ENCODE measurements at regions not wholly inside any gene's neighbourhood (a gene's known extent, or its start where the extent isn't known, plus 50 kb on each side); places are given as distances from the start of the nearest gene placed in this dataset.
"Not testable (repeated sequence)": the region's sequence is repeated elsewhere in the genome, so short reads cannot be mapped to it uniquely, and the experiment has no call there.

DNA sequence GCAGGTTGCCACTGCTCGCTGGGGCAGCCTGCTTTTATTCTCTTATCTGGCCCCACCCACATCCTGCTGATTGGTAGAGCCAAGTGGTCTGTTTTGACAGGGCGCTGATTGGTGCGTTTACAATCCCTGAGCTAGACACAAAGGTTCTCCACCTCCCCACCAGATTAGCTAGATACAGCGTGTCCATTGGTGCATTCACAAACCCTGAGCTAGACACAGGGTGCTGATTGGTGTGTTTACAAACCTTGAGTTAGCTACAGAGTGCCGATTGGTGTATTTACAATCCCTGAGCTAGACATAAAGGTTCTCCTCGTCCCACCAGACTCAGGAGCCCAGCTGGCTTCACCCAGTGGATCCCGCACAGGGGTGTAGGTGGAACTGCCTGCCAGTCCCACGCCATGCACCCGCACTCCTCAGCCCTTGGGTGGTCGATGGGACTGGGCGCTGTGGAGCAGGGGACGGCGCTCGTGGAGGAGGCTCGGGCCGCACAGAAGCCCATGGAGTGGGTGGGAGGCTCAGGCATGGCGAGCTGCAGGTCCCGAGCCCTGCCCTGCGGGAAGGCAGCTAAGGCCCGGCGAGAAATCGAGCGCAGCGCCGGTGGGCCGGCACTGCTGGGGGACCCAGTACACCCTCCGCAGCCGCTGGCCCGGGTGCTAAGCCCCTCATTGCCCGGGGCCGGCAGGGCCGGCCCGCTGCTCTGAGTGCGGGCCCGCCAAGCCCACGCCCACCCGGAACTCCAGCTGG is 1526.2 kb downstream of the SI start:
- intact Hi-C loops (cut with DNase I); H3K4me1 ChIP-seq (ENCODE audit: control insufficient read depth, insufficient read depth, low read length); ATAC-seq; H3K27me3 ChIP-seq (ENCODE audit: control insufficient read depth, insufficient read depth); H3K9me3 ChIP-seq (ENCODE audit: control insufficient read depth, low read length); H3K27ac ChIP-seq (ENCODE audit: low read length); H3K4me3 ChIP-seq (ENCODE audit: low read length): not testable (repeated sequence)
- 90% methylated on average over 30 of the region's 37 CpGs for WGBS
- DNase-seq, result peak in 1 of 3 donors; percentile 21

GRCh38 chr3:163548015-163548414 is 1530.3 kb downstream of the SI start:
- WGBS, result 72% methylated on average over 1 of the region's 1 CpG
- H3K27me3 ChIP-seq (ENCODE audit: control insufficient read depth, insufficient read depth), result no peaks in the 10 kb centered on the region
- H3K4me1 ChIP-seq (ENCODE audit: control insufficient read depth, insufficient read depth, low read length), result no peaks in the 10 kb centered on the region
- no peaks in the 10 kb centered on the region for H3K9me3 ChIP-seq (ENCODE audit: control insufficient read depth, low read length)
- no peak for DNase-seq
- ATAC-seq, result no peak
- no peak overlapping the region for H3K4me3 ChIP-seq (ENCODE audit: low read length)
- intact Hi-C loops (cut with DNase I), result no loop called here
- no peak overlapping the region for H3K27ac ChIP-seq (ENCODE audit: low read length)

- Histone ChIP-seq H3K9me3 (ENCODE audit: control insufficient read depth, low read length) (no peaks in the 10 kb centered on the region), H3K4me3 (ENCODE audit: low read length) (no peak overlapping the region), H3K27me3 (ENCODE audit: control insufficient read depth, insufficient read depth) (no peaks in the 10 kb centered on the region), H3K4me1 (ENCODE audit: control insufficient read depth, insufficient read depth, low read length) (no peaks in the 10 kb centered on the region), H3K27ac (ENCODE audit: low read length) (no peak overlapping the region)
- intact Hi-C loops (cut with DNase I), result no loop called here
- 54% methylated on average over 3 of the region's 3 CpGs for WGBS
- DNase-seq (no peak), ATAC-seq (no peak)
Measured at GRCh38 chr3:163547014-163547685, 1531.1 kb downstream of the SI start.

DNA sequence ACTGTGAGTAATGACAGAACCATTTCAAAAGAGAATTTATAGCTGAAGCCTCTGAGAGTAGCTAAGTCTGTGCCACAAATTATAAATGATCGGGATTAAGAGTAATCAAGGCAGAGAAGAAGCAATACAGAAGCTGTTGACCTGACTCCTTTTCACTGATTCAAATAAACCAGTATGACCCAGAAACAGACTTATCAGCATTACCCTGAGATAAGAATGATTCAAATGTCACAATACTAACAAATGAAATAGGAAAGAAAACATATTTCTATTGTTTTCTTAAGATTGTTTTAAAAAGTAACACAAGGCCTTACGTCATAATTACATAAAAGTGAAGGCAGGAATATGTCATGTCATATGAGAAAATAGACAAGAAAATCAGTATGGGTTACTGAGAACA is 1534.6 kb downstream of the SI start:
- Histone ChIP-seq H3K4me3 (ENCODE audit: low read length) (no peak overlapping the region), H3K27ac (ENCODE audit: low read length) (no peak overlapping the region), H3K4me1 (ENCODE audit: control insufficient read depth, insufficient read depth, low read length) (no peaks in the 10 kb centered on the region), H3K27me3 (ENCODE audit: control insufficient read depth, insufficient read depth) (no peaks in the 10 kb centered on the region), H3K9me3 (ENCODE audit: control insufficient read depth, low read length) (no peaks in the 10 kb centered on the region)
- intact Hi-C loops (cut with DNase I), result no loop called here
- ATAC-seq, result no peak
- no peak for DNase-seq
- WGBS, result 54% methylated on average over 2 of the region's 2 CpGs

- DNase-seq (no peak), ATAC-seq (no peak)
- intact Hi-C loops (cut with DNase I), result no loop called here
Measured at GRCh38 chr3:163541629-163542028, 1536.7 kb downstream of the SI start.

DNA sequence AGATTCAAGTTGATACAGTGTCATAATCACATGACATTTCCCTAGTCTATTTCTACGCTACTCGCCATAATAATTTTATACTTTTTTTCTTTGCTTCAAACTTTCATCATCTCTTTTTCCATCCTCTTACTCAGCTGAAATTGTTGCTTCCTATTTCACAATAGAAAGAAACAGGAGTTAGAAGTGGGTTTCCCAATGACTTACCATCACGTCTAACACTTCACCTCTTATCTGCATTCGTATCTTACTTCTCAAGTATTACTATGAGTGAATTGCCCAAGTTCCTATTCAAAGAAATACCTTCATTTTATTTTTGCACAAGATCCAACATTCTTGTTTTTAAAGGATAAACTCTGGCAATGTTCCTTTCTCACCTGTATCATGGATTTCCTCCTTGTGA is 1539.9 kb downstream of the SI start:
- ATAC-seq (no peak), DNase-seq (no peak)
- 89% methylated on average over 4 of the region's 4 CpGs for WGBS
- Histone ChIP-seq H3K9me3 (ENCODE audit: control insufficient read depth, low read length) (no peaks in the 10 kb centered on the region), H3K27me3 (ENCODE audit: control insufficient read depth, insufficient read depth) (no peaks in the 10 kb centered on the region), H3K27ac (ENCODE audit: low read length) (no peak overlapping the region), H3K4me3 (ENCODE audit: low read length) (no peak overlapping the region), H3K4me1 (ENCODE audit: control insufficient read depth, insufficient read depth, low read length) (no peaks in the 10 kb centered on the region)
- intact Hi-C loops (cut with DNase I), result no loop called here

More at GRCh38 chr3:163541629-163542028, 1536.7 kb downstream of the SI start:
- Histone ChIP-seq H3K4me3 (ENCODE audit: low read length) (no peak overlapping the region), H3K27me3 (ENCODE audit: control insufficient read depth, insufficient read depth) (no peaks in the 10 kb centered on the region), H3K9me3 (ENCODE audit: control insufficient read depth, low read length) (no peaks in the 10 kb centered on the region), H3K27ac (ENCODE audit: low read length) (no peak overlapping the region), H3K4me1 (ENCODE audit: control insufficient read depth, insufficient read depth, low read length) (no peaks in the 10 kb centered on the region)
- WGBS, result 63% methylated on average over 1 of the region's 1 CpG

DNA sequence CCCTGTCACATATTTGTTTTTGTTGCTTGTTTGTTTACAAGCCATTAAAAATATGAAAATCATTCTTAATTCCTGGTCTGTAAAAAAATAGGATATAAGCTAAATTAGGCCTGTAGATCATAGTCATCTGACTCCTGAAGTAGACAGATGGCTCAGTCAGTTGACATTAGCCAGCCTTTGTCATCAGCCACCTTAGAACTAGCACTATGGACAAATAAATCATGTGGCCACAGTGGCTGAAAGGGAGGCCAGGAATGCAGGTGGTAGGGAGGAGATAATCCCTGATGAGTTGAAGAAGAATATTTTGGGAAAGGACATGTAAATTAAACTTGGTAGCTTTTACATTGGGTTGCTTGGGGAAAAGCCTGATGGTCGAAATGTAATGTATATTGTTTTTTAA is 1544.9 kb downstream of the SI start:
- Histone ChIP-seq H3K9me3 (ENCODE audit: control insufficient read depth, low read length) (no peaks in the 10 kb centered on the region), H3K27ac (ENCODE audit: low read length) (no peak overlapping the region), H3K4me3 (ENCODE audit: low read length) (no peak overlapping the region), H3K4me1 (ENCODE audit: control insufficient read depth, insufficient read depth, low read length) (no peaks in the 10 kb centered on the region), H3K27me3 (ENCODE audit: control insufficient read depth, insufficient read depth) (no peaks in the 10 kb centered on the region)
- WGBS, result 75% methylated on average over 1 of the region's 1 CpG
- DNase-seq (no peak), ATAC-seq (no peak)
- intact Hi-C loops (cut with DNase I), result no loop called here

DNA sequence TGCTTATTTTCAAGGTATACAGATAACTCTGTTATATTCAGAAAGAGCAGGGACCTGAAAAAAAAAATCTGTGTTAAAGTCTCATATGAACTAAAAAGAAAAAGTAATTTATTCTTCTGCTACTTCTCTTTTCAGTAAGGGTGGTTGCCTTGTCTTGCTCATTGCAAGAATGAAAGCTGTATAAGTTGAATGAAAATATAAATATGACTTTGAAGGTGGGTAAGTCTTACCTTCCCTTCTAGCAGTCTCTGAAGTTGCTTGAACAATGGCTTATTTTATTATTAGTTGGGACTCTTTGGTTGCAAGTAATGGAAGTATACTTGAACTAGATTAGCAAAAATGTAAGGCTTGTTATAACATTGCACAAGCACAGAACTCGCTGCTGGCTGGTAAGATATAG is 1554.9 kb downstream of the SI start:
- no peaks in the 10 kb centered on the region for H3K9me3 ChIP-seq (ENCODE audit: control insufficient read depth, low read length)
- WGBS, result 58% methylated on average over 1 of the region's 1 CpG
- H3K27ac ChIP-seq (ENCODE audit: low read length), result no peak overlapping the region
- no peak for ATAC-seq
- H3K27me3 ChIP-seq (ENCODE audit: control insufficient read depth, insufficient read depth), result no peaks in the 10 kb centered on the region
- no peak overlapping the region for H3K4me3 ChIP-seq (ENCODE audit: low read length)
- H3K4me1 ChIP-seq (ENCODE audit: control insufficient read depth, insufficient read depth, low read length), result no peaks in the 10 kb centered on the region
- no peak for DNase-seq
- intact Hi-C loops (cut with DNase I), result no loop called here

GRCh38 chr3:163521261-163521660 is 1557.0 kb downstream of the SI start:
- DNase-seq (no peak), ATAC-seq (no peak)
- no peaks in the 10 kb centered on the region for H3K9me3 ChIP-seq (ENCODE audit: control insufficient read depth, low read length)
- 88% methylated on average over 1 of the region's 1 CpG for WGBS
- H3K27ac ChIP-seq (ENCODE audit: low read length), result no peak overlapping the region
- H3K4me1 ChIP-seq (ENCODE audit: control insufficient read depth, insufficient read depth, low read length), result no peaks in the 10 kb centered on the region
- H3K27me3 ChIP-seq (ENCODE audit: control insufficient read depth, insufficient read depth), result no peaks in the 10 kb centered on the region
- intact Hi-C loops (cut with DNase I), result no loop called here
- H3K4me3 ChIP-seq (ENCODE audit: low read length), result no peak overlapping the region

DNA sequence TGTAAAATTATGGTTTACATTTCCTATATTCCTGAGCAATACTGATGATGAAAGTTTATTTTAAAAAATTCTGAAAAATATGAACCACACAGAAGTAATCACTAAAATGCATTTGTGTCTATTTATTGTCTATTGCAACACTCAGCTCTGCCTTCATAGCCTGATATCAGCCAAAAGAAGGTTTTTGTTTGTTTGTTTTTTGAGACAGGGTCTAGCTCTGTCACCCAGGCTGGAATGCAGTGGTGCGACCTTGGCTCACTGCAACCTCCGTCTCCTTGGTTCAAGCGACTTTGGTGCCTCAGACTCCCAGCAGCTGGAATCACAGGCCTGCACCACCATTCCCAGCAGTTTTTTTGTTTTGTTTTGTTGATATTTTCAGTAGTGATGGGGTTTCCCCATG is 1560.2 kb downstream of the SI start:
- Histone ChIP-seq H3K27ac (ENCODE audit: low read length) (no peak overlapping the region), H3K4me1 (ENCODE audit: control insufficient read depth, insufficient read depth, low read length) (no peaks in the 10 kb centered on the region), H3K9me3 (ENCODE audit: control insufficient read depth, low read length) (no peaks in the 10 kb centered on the region), H3K4me3 (ENCODE audit: low read length) (no peak overlapping the region), H3K27me3 (ENCODE audit: control insufficient read depth, insufficient read depth) (no peaks in the 10 kb centered on the region)
- no peak for ATAC-seq
- intact Hi-C loops (cut with DNase I), result no loop called here
- DNase-seq, result no peak
- 91% methylated on average over 3 of the region's 3 CpGs for WGBS

DNA sequence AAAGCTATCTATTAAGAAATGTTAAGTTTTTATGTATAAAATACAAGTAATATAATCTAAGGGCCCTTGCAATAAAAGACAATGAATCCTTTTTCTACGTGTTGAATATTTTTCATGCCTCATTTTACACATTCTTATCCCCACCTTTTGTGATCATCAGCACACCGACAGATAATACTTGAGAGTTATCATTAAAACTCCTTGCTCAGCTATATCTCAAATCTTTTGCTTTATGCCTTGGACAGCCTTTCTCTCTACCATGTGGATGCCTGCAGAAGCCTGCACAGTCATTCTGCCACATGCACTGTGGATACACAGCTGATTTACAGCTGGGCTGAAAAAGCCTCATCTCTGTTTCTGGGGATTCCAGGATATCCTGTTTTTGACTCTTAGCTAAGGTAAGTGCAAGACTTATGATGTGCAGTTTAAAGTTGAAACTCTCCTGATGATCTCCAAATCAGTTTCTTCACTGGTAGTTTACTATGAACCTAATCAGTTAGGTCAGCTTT is 1565.1 kb downstream of the SI start:
- no peak overlapping the region for H3K4me3 ChIP-seq (ENCODE audit: low read length)
- H3K9me3 ChIP-seq (ENCODE audit: control insufficient read depth, low read length), result no peaks in the 10 kb centered on the region
- WGBS, result 40% methylated on average over 2 of the region's 2 CpGs
- DNase-seq (no peak), ATAC-seq (no peak)
- no peaks in the 10 kb centered on the region for H3K27me3 ChIP-seq (ENCODE audit: control insufficient read depth, insufficient read depth)
- intact Hi-C loops (cut with DNase I), result no loop called here
- H3K27ac ChIP-seq (ENCODE audit: low read length), result no peak overlapping the region
- H3K4me1 ChIP-seq (ENCODE audit: control insufficient read depth, insufficient read depth, low read length), result no peaks in the 10 kb centered on the region

All from right cardiac atrium (tissue), 5 donors.